HG02870 (cell line): ENCODE measurements at regions not wholly inside any gene's neighbourhood (a gene's known extent, or its start where the extent isn't known, plus 50 kb on each side); places are given as distances from the start of the nearest gene placed in this dataset.

Source experiments
- ATAC-seq: cut with Tn5 transposase; IDR thresholded peaks from one replicate; pipeline ENCODE4 v1.9.1; 2021; ENCODE audit warnings: mild to moderate bottlenecking, moderate library complexity; ENCODE audit not compliant: unreplicated experiment

GRCh38 chr4:146998157-146998556 is 52.5 kb upstream of the TTC29 start:
- peak; percentile 75 for ATAC-seq

GRCh38 chr4:147003956-147004809 is 58.5 kb upstream of the TTC29 start:
- no peak for ATAC-seq

- ATAC-seq = no peak
Measured at GRCh38 chr4:147006229-147006628, 60.6 kb upstream of the TTC29 start.

GRCh38 chr4:147009875-147010274 is 64.2 kb upstream of the TTC29 start:
- ATAC-seq = no peak

GRCh38 chr4:147011411-147011810 is 65.7 kb upstream of the TTC29 start:
- no peak for ATAC-seq

- ATAC-seq = no peak
Measured at GRCh38 chr4:147012059-147012707, 66.5 kb upstream of the TTC29 start.

- ATAC-seq = no peak
Measured at GRCh38 chr4:147014946-147015345, 69.3 kb upstream of the TTC29 start.

GRCh38 chr4:147015491-147015890 is 69.8 kb upstream of the TTC29 start:
- ATAC-seq = no peak

- ATAC-seq = no peak
Measured at GRCh38 chr4:147017081-147017480, 71.4 kb upstream of the TTC29 start.

GRCh38 chr4:147019091-147019490 is 73.4 kb upstream of the TTC29 start:
- ATAC-seq = peak; percentile 89

GRCh38 chr4:147020456-147020855 is 74.8 kb upstream of the TTC29 start:
- no peak for ATAC-seq

- ATAC-seq = no peak
Measured at GRCh38 chr4:147025042-147025441, 79.4 kb upstream of the TTC29 start.

- ATAC-seq = no peak
Measured at GRCh38 chr4:147029296-147029695, 83.6 kb upstream of the TTC29 start.

GRCh38 chr4:147034372-147034771 is 88.7 kb upstream of the TTC29 start:
- no peak for ATAC-seq

- no peak for ATAC-seq
Measured at GRCh38 chr4:147037069-147037468, 91.4 kb upstream of the TTC29 start.

GRCh38 chr4:147039976-147040575 is 94.4 kb upstream of the TTC29 start:
- ATAC-seq = no peak

GRCh38 chr4:147040874-147041273 is 95.2 kb upstream of the TTC29 start:
- no peak for ATAC-seq

- ATAC-seq = no peak
Measured at GRCh38 chr4:147041376-147041775, 95.7 kb upstream of the TTC29 start.

- no peak for ATAC-seq
Measured at GRCh38 chr4:147042046-147042445, 96.4 kb upstream of the TTC29 start.

- ATAC-seq = no peak
Measured at GRCh38 chr4:147044241-147044640, 98.6 kb upstream of the TTC29 start.

GRCh38 chr4:147049946-147050345 is 104.3 kb upstream of the TTC29 start:
- ATAC-seq = no peak

GRCh38 chr4:147050356-147050765 is 104.7 kb upstream of the TTC29 start:
- ATAC-seq = no peak
